HL-60 (cell line): ENCODE measurements at regions not wholly inside any gene's neighbourhood (a gene's known extent, or its start where the extent isn't known, plus 50 kb on each side); places are given as distances from the start of the nearest gene placed in this dataset.
A peak's percentile ranks its signal among the peaks of the same experiment; 100 is the strongest.

Experiments
- DNase-seq, 2 experiments: peaks; one replicate each; pipeline ENCODE4 v3.0.0-alpha.2; 2010 to 2020; ENCODE audit warnings: low read depth in 1 of 2, low spot score in 1 of 2
- H3K27ac ChIP-seq: fragments of 250-450 bp; sonication (Bioruptor Pico); replicated peaks from 2 replicates; pipeline ENCODE4 v1.5.1; 2020; ENCODE audit warnings: mild to moderate bottlenecking, moderate library complexity
- H3K27me3 ChIP-seq: fragments of 250-450 bp; sonication (Bioruptor Pico); 2 replicates; pipeline ENCODE4 v1.5.1; 2021; ENCODE audit warnings: mild to moderate bottlenecking, moderate library complexity; ENCODE audit not compliant: insufficient read depth, poor library complexity, severe bottlenecking
- H3K4me3 ChIP-seq: replicated peaks from 2 replicates; pipeline ENCODE4 v1.5.1; 2011; ENCODE audit warnings: mild to moderate bottlenecking, control low read depth, low read length; ENCODE audit not compliant: insufficient read depth
- CTCF ChIP-seq: IDR thresholded peaks from one replicate; pipeline ENCODE4 v1.5.1; 2011; ENCODE audit warnings: low read length, control low read depth, inconsistent platforms; ENCODE audit not compliant: insufficient read depth
- GABPA ChIP-seq: IDR thresholded peaks from 2 replicates; pipeline ENCODE4 v1.6.1; 2012; ENCODE audit warnings: low read depth
- POLR2AphosphoS5 ChIP-seq: IDR thresholded peaks from 2 replicates; pipeline ENCODE4 v1.6.1; 2012; ENCODE audit warnings: low read depth
- REST ChIP-seq: IDR thresholded peaks from 2 replicates; pipeline ENCODE4 v1.6.1; 2012; ENCODE audit warnings: low read depth; ENCODE audit not compliant: insufficient replicate concordance
- SPI1 ChIP-seq: IDR thresholded peaks from 2 replicates; pipeline ENCODE4 v1.6.1; 2012; ENCODE audit warnings: low read depth, mild to moderate bottlenecking, borderline replicate concordance

GRCh38 chr2:74740395-74740740 lies 86.3 kb downstream of the SEMA4F start:
- H3K27me3 ChIP-seq: no peaks in the 10 kb centered on the region
- H3K27ac ChIP-seq: no peak overlapping the region
- H3K4me3 ChIP-seq: no peak overlapping the region
- no peak for DNase-seq
- TF ChIP-seq POLR2AphosphoS5: no peak
- no peak for TF ChIP-seq CTCF
- no peak for TF ChIP-seq REST
- TF ChIP-seq SPI1: no peak
- TF ChIP-seq GABPA: no peak

DNA sequence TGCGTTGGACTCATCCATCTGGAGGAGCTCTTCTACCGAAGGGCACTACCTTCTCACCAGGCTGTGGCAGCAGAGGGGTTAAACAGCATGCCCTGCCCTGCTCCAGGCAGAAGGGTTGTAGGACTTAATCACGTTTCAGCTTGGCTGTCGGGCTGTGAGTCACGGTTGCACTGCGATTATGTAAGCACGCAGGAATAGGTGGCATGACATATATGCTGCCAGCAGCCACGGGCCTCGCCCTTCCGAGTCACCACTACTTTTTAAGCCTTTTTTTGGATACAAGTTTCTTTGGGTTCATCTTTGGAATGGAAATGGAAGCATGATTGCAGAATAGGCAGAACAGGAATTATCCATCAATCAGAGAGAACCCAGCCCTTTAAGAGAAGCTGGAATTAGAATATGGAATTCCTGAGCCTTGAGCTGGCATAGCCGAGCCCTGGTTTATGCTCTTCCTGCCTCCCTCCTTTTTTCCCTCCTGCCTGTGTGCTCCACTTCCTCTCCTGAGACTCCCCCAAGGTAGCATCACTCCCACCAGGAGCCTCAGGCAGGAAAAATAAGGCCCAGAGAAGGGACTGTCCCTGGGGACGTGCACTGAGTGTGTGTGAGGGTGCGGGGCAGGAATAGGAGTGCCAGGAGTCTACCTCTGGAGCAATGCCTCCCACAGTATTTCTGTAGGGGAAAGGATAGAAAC lies 86.8 kb downstream of the SEMA4F start:
- peak; percentile 76 to 81 for DNase-seq
- Histone ChIP-seq H3K27me3 (no peaks in the 10 kb centered on the region), H3K27ac (no peak overlapping the region), H3K4me3 (no peak overlapping the region)
- no peak for TF ChIP-seq POLR2AphosphoS5
- TF ChIP-seq REST: no peak
- TF ChIP-seq SPI1: no peak
- TF ChIP-seq CTCF: no peak
- no peak for TF ChIP-seq GABPA

DNA sequence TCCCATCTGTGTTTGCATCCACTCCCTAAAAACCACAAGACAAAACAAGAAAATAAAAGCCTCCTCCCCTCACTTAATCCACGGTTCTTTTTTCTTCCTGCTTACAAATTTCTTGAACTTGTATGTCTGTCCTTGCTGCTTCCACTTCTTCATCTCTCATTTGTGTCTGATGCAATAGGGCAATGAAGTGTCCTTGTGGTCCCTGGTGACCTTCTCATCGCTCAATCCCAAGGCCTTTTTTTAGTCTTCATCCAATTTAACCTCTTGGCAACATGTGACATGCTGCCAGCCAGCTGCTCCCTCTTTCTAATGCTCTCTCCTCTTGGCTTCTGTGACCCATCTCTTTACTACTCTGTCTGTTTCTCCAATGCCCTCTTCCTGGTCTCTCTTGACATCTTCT lies 87.6 kb downstream of the SEMA4F start:
- Histone ChIP-seq H3K4me3 (no peak overlapping the region), H3K27me3 (no peaks in the 10 kb centered on the region), H3K27ac (no peak overlapping the region)
- DNase-seq: peak in 1 of 2 experiments; percentile 47
- TF ChIP-seq CTCF: no peak
- TF ChIP-seq GABPA: no peak
- TF ChIP-seq REST: no peak
